Tibial nerve (tissue), 4 donors: ENCODE measurements at regions not wholly inside any gene's neighbourhood (a gene's known extent, or its start where the extent isn't known, plus 50 kb on each side); places are given as distances from the start of the nearest gene placed in this dataset.

ENCODE experiments used
- DNase-seq, 2 donors: peaks; one replicate each; pipeline ENCODE4 v3.0.0-alpha.2; 2019; ENCODE audit warnings: low spot score in 2 of 2
- H3K27ac ChIP-seq, 4 donors: fragments of 200-600 bp; sonication (generic) in 3 of 4; one replicate each; pipeline ENCODE4 v1.5.1; 2017 to 2019; ENCODE audit warnings: mild to moderate bottlenecking in 1 of 4
- H3K27me3 ChIP-seq, 2 donors: fragments of 200-600 bp; sonication (generic) in 1 of 2; one replicate each; pipeline versions ENCODE4 v1.5.1 to v1.6.0; 2017 to 2019
- H3K36me3 ChIP-seq, 3 donors: fragments of 200-600 bp; sonication (generic); one replicate each; pipeline ENCODE4 v1.5.1; 2018 to 2019
- H3K4me1 ChIP-seq, 4 donors: fragments of 200-600 bp; sonication (generic) in 3 of 4; one replicate each; pipeline ENCODE4 v1.5.1; 2017 to 2019
- H3K4me3 ChIP-seq, 4 donors: fragments of 200-600 bp; sonication (generic) in 3 of 4; one replicate each; pipeline ENCODE4 v1.5.1; 2017 to 2019; ENCODE audit warnings: mild to moderate bottlenecking in 1 of 4, moderate library complexity in 1 of 4
- H3K9me3 ChIP-seq, 4 donors: fragments of 200-600 bp; sonication (generic) in 3 of 4; one replicate each; pipeline ENCODE4 v1.5.1; 2017 to 2019
- CTCF ChIP-seq, 5 experiments: fragments of 200-600 bp in 3 of 5; fragments of 450-650 bp in 2 of 5; sonication (generic) in 3 of 5; IDR thresholded peaks; one replicate each; pipeline ENCODE4 v1.5.1; 2016 to 2019; ENCODE audit warnings: antibody characterized with exemption in 5 of 5, mild to moderate bottlenecking in 3 of 5, moderate library complexity in 2 of 5
- EP300 ChIP-seq, 2 donors: sonication (generic); formaldehyde crosslinking; IDR thresholded peaks; one replicate each; pipeline ENCODE4 v1.6.1; 2017; ENCODE audit warnings: antibody characterized with exemption in 2 of 2, mild to moderate bottlenecking in 1 of 2
- POLR2A ChIP-seq, 2 donors: fragments of 450-650 bp; IDR thresholded peaks; one replicate each; pipeline ENCODE4 v1.6.1; 2017; ENCODE audit warnings: antibody characterized with exemption in 2 of 2, mild to moderate bottlenecking in 2 of 2, moderate library complexity in 2 of 2
- WGBS, 2 donors: methylation state at CpG; one replicate each; pipeline ENCODE4 v1.1.5; 2018; 5-methylcytosine and 5-hydroxymethylcytosine counted together

GRCh38 chr2:41020358-41020757, 568.5 kb upstream of the SLC8A1 start:
- Histone ChIP-seq H3K27me3 (no peaks in the 10 kb centered on the region), H3K9me3 (peaks cover 0 to 4% (median 0%) of the 10 kb centered on the region in 4 donors), H3K27ac (no peak overlapping the region), H3K36me3 (no peaks in the 10 kb centered on the region), H3K4me3 (no peak overlapping the region), H3K4me1 (no peaks in the 10 kb centered on the region)
- TF ChIP-seq POLR2A (IDR thresholded peaks at IDR 0.05) (no peak), CTCF (IDR thresholded peaks at IDR 0.05) (no peak), EP300 (IDR thresholded peaks at IDR 0.05) (no peak)
- no peak for DNase-seq
- WGBS, 2 donors: 15 to 25% methylated on average over 1 of the region's 1 CpG

GRCh38 chr2:41024816-41025215, 572.9 kb upstream of the SLC8A1 start:
- Histone ChIP-seq H3K27me3 (no peaks in the 10 kb centered on the region), H3K27ac (no peak overlapping the region), H3K4me3 (no peak overlapping the region), H3K9me3 (no peaks in the 10 kb centered on the region), H3K4me1 (no peaks in the 10 kb centered on the region), H3K36me3 (no peaks in the 10 kb centered on the region)
- TF ChIP-seq POLR2A (IDR thresholded peaks at IDR 0.05): no peak
- TF ChIP-seq CTCF (IDR thresholded peaks at IDR 0.05): no peak
- no peak for TF ChIP-seq EP300 (IDR thresholded peaks at IDR 0.05)
- WGBS, 2 donors: 65 to 72% methylated on average over 3 of the region's 3 CpGs
- no peak for DNase-seq

- DNase-seq: no peak
- no peaks in the 10 kb centered on the region for H3K27me3 ChIP-seq
- no peak overlapping the region for H3K27ac ChIP-seq
- no peak overlapping the region for H3K4me3 ChIP-seq
- TF ChIP-seq POLR2A (IDR thresholded peaks at IDR 0.05) (no peak), CTCF (IDR thresholded peaks at IDR 0.05) (no peak), EP300 (IDR thresholded peaks at IDR 0.05) (no peak)
- H3K4me1 ChIP-seq: no peaks in the 10 kb centered on the region
- no peaks in the 10 kb centered on the region for H3K36me3 ChIP-seq
- H3K9me3 ChIP-seq: no peaks in the 10 kb centered on the region
- WGBS, 2 donors: 89 to 92% methylated on average over 1 of the region's 1 CpG
Observed at GRCh38 chr2:41026613-41027012, 574.7 kb upstream of the SLC8A1 start.

GRCh38 chr2:41027095-41027494, 575.2 kb upstream of the SLC8A1 start:
- WGBS, 2 donors: 82 to 86% methylated on average over 3 of the region's 3 CpGs
- H3K9me3 ChIP-seq: no peaks in the 10 kb centered on the region
- no peaks in the 10 kb centered on the region for H3K4me1 ChIP-seq
- no peak overlapping the region for H3K4me3 ChIP-seq
- no peaks in the 10 kb centered on the region for H3K36me3 ChIP-seq
- H3K27ac ChIP-seq: no peak overlapping the region
- no peaks in the 10 kb centered on the region for H3K27me3 ChIP-seq
- TF ChIP-seq EP300 (IDR thresholded peaks at IDR 0.05) (no peak), POLR2A (IDR thresholded peaks at IDR 0.05) (no peak), CTCF (IDR thresholded peaks at IDR 0.05) (no peak)
- no peak for DNase-seq

- Histone ChIP-seq H3K4me3 (no peak overlapping the region), H3K9me3 (no peaks in the 10 kb centered on the region), H3K27ac (no peak overlapping the region), H3K36me3 (no peaks in the 10 kb centered on the region), H3K4me1 (no peaks in the 10 kb centered on the region), H3K27me3 (no peaks in the 10 kb centered on the region)
- TF ChIP-seq CTCF (IDR thresholded peaks at IDR 0.05) (no peak), POLR2A (IDR thresholded peaks at IDR 0.05) (no peak), EP300 (IDR thresholded peaks at IDR 0.05) (no peak)
- no peak for DNase-seq
Observed at GRCh38 chr2:41031282-41031681, 579.4 kb upstream of the SLC8A1 start.
